ENCODE measurements at regions not wholly inside any gene's neighbourhood (a gene's known extent, or its start where the extent isn't known, plus 50 kb on each side); places are given as distances from the start of the nearest gene placed in this dataset.
A peak's percentile ranks its signal among the peaks of the same experiment; 100 is the strongest.

GRCh38 chr11:79675081-79675480 is 234.3 kb upstream of the TENM4 start:
- peaks cover 5% of the 10 kb centered on the region for H3K4me1 Mint-ChIP-seq (ENCODE audit: insufficient read depth, unreplicated experiment)
- no peak overlapping the region for H3K4me3 Mint-ChIP-seq (ENCODE audit: unreplicated experiment)
- CTCF ChIA-PET: interaction anchor here (0.7 to 0.9 kb wide), 4 partner anchors 36 to 1561 kb away, joined by 3 read pairs; no protein-coding TSS in a partner anchor
- no TSS peak for BruUV-seq (replicated peaks)
- H3K27me3 Mint-ChIP-seq (ENCODE audit: insufficient read depth, unreplicated experiment): peaks cover under 1% of the 10 kb centered on the region
- intact Hi-C loops (cut with micrococcal nuclease): no loop called here
- H3K27ac Mint-ChIP-seq (ENCODE audit: low read depth, unreplicated experiment): no peak overlapping the region
- TF ChIP-seq, protein P1, sequence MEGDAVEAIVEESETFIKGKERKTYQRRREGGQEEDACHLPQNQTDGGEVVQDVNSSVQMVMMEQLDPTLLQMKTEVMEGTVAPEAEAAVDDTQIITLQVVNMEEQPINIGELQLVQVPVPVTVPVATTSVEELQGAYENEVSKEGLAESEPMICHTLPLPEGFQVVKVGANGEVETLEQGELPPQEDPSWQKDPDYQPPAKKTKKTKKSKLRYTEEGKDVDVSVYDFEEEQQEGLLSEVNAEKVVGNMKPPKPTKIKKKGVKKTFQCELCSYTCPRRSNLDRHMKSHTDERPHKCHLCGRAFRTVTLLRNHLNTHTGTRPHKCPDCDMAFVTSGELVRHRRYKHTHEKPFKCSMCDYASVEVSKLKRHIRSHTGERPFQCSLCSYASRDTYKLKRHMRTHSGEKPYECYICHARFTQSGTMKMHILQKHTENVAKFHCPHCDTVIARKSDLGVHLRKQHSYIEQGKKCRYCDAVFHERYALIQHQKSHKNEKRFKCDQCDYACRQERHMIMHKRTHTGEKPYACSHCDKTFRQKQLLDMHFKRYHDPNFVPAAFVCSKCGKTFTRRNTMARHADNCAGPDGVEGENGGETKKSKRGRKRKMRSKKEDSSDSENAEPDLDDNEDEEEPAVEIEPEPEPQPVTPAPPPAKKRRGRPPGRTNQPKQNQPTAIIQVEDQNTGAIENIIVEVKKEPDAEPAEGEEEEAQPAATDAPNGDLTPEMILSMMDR (IDR thresholded peaks at IDR 0.05; ENCODE audit: unreplicated experiment): no peak
- POLR2A ChIA-PET: interaction anchor here (0.7 to 0.8 kb wide), 2 partner anchors 19 to 474 kb away, joined by 3 read pairs; no protein-coding TSS in a partner anchor
- H3K36me3 Mint-ChIP-seq (ENCODE audit: insufficient read depth, unreplicated experiment): no peaks in the 10 kb centered on the region
- H3K9me3 Mint-ChIP-seq (ENCODE audit: unreplicated experiment): no peaks in the 10 kb centered on the region
- peak; percentile 43 for DNase-seq (ENCODE audit: unreplicated experiment)

- BruUV-seq (replicated peaks): no TSS peak
- CTCF ChIA-PET: interaction anchor here (0.5 to 1.0 kb wide), 3 partner anchors 71 to 180 kb away, joined by 3 to 4 read pairs (median 3); no protein-coding TSS in a partner anchor
- H3K36me3 Mint-ChIP-seq (ENCODE audit: insufficient read depth, unreplicated experiment): no peaks in the 10 kb centered on the region
Observed at GRCh38 chr11:79672786-79673185, 232.0 kb upstream of the TENM4 start.

DNA sequence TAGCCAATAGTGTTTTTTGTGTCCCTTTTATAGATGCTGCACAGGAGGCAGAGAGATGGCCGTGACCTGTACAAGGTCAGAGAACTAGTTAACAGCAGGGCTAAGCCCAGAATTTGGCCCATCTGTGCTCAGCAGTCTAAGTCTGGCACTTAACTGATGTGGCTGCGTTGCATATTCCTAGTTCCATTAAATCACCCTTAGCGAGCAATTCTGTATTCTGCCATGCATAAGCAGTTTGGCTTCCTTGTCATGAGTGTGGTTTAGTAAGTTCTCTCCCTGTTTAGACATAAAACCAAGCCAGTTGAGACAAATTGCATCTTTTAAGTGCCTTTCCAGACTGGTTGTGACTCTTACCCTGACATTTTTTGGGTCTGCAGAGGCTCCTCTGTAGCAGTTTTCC is 230.6 kb upstream of the TENM4 start:
- Mint-ChIP-seq H3K9me3 (ENCODE audit: unreplicated experiment) (no peaks in the 10 kb centered on the region), H3K4me1 (ENCODE audit: insufficient read depth, unreplicated experiment) (no peaks in the 10 kb centered on the region), H3K4me3 (ENCODE audit: unreplicated experiment) (no peak overlapping the region), H3K36me3 (ENCODE audit: insufficient read depth, unreplicated experiment) (no peaks in the 10 kb centered on the region), H3K27ac (ENCODE audit: low read depth, unreplicated experiment) (no peak overlapping the region), H3K27me3 (ENCODE audit: insufficient read depth, unreplicated experiment) (no peaks in the 10 kb centered on the region)
- POLR2A ChIA-PET: no interaction called here
- no peak for DNase-seq (ENCODE audit: unreplicated experiment)
- TF ChIP-seq, protein P1 (IDR thresholded peaks at IDR 0.05; ENCODE audit: unreplicated experiment): no peak
- intact Hi-C loops (cut with micrococcal nuclease): no loop called here
- no TSS peak for BruUV-seq (replicated peaks)
- CTCF ChIA-PET: no interaction called here

More at GRCh38 chr11:79672786-79673185, 232.0 kb upstream of the TENM4 start:
- Mint-ChIP-seq H3K27me3 (ENCODE audit: insufficient read depth, unreplicated experiment) (no peaks in the 10 kb centered on the region), H3K27ac (ENCODE audit: low read depth, unreplicated experiment) (no peak overlapping the region), H3K9me3 (ENCODE audit: unreplicated experiment) (no peaks in the 10 kb centered on the region), H3K4me1 (ENCODE audit: insufficient read depth, unreplicated experiment) (no peaks in the 10 kb centered on the region), H3K4me3 (ENCODE audit: unreplicated experiment) (no peak overlapping the region)
- intact Hi-C loops (cut with micrococcal nuclease): no loop called here
- TF ChIP-seq, protein P1 (IDR thresholded peaks at IDR 0.05; ENCODE audit: unreplicated experiment): no peak
- no peak for DNase-seq (ENCODE audit: unreplicated experiment)
- POLR2A ChIA-PET: interaction anchor here (0.5 kb wide), 1 partner anchor 59 kb away, joined by 3 read pairs; no protein-coding TSS in a partner anchor

DNA sequence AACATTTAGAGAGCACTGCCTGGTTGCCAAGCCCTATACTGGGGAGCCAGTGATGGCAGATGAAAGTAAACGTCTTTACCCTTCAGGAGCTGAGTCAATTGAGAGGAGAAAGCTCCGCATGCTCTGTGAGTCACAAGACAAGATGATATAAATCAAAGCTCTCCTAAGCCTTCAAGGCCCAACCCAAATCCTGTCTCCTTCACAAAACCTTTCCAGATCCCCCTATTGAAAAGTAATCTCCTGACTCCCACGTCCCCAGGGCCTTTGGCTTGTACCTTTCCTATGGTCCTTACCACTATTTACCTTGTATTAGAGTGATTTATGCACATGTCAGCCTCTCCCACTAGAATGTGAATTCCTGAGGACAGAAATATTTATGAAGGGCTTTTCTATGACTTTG is 230.1 kb upstream of the TENM4 start:
- ChIA-PET POLR2A (no interaction called here), CTCF (no interaction called here)
- Mint-ChIP-seq H3K36me3 (ENCODE audit: insufficient read depth, unreplicated experiment) (no peaks in the 10 kb centered on the region), H3K9me3 (ENCODE audit: unreplicated experiment) (no peaks in the 10 kb centered on the region), H3K4me3 (ENCODE audit: unreplicated experiment) (no peak overlapping the region), H3K4me1 (ENCODE audit: insufficient read depth, unreplicated experiment) (no peaks in the 10 kb centered on the region), H3K27ac (ENCODE audit: low read depth, unreplicated experiment) (no peak overlapping the region), H3K27me3 (ENCODE audit: insufficient read depth, unreplicated experiment) (no peaks in the 10 kb centered on the region)
- DNase-seq (ENCODE audit: unreplicated experiment): no peak
- TF ChIP-seq, protein P1 (IDR thresholded peaks at IDR 0.05; ENCODE audit: unreplicated experiment): no peak
- no TSS peak for BruUV-seq (replicated peaks)
- intact Hi-C loops (cut with micrococcal nuclease): no loop called here

Data from MCF 10A (cell line).